SK-N-SH (cell line): ENCODE measurements at regions not wholly inside any gene's neighbourhood (a gene's known extent, or its start where the extent isn't known, plus 50 kb on each side); places are given as distances from the start of the nearest gene placed in this dataset.

Experiments used
- CTCF ChIA-PET: fragments of 300-600, 350-600 bp; formaldehyde crosslinking; extraction: SDS; loops from one replicate; lab custom pipeline; 2021; lab: Yijun Ruan, JAX
- POLR2A ChIA-PET: fragments of 350-600 bp; sonication (Branson Sonifier 250); formaldehyde crosslinking; extraction: SDS; loops from one replicate; lab custom pipeline; 2020; ENCODE audit warnings: antibody characterized with exemption, inconsistent platforms; lab: Yijun Ruan, JAX
- DNase-seq: peaks from one replicate; pipeline ENCODE4 v3.0.0; 2012
- H2AFZ ChIP-seq: fragments of 200-600 bp; sonication (generic); 2 replicates; pipeline ENCODE4 v1.8.1; 2016; ENCODE audit warnings: antibody characterized with exemption, mild to moderate bottlenecking, low read depth
- H3F3A ChIP-seq: fragments of 200-600 bp; sonication (generic); replicated peaks from 2 replicates; pipeline ENCODE3; 2016; ENCODE audit warnings: antibody characterized with exemption, mild to moderate bottlenecking; ENCODE audit not compliant: insufficient read depth
- H3K27ac ChIP-seq, 2 experiments: fragments of 200-500 bp in 1 of 2; fragments of 200-600 bp in 1 of 2; sonication (Bioruptor generic) in 1 of 2; sonication (generic), shearing (Covaris generic) in 1 of 2; 2 replicates each; pipeline versions ENCODE4 v1.5.1 to v1.6.1; 2014 to 2016; ENCODE audit warnings: low read depth in 2 of 2, inconsistent platforms in 1 of 2, low read length in 1 of 2, mild to moderate bottlenecking in 1 of 2, mixed read lengths in 1 of 2
- H3K27me3 ChIP-seq: fragments of 200-600 bp; sonication (generic), shearing (Covaris generic); 2 replicates; pipeline ENCODE4 v1.6.1; 2016; ENCODE audit warnings: mixed run types; ENCODE audit not compliant: insufficient read depth
- H3K36me3 ChIP-seq, 2 experiments: fragments of 200-500 bp in 1 of 2; fragments of 200-600 bp in 1 of 2; sonication (Bioruptor generic) in 1 of 2; sonication (generic) in 1 of 2; replicated peaks in 1 of 2; 2 replicates each; pipeline versions ENCODE3 to v1.5.1; 2014 to 2016; ENCODE audit warnings: low read length in 1 of 2, mild to moderate bottlenecking in 1 of 2; ENCODE audit not compliant: insufficient read depth in 2 of 2, control insufficient read depth in 1 of 2
- H3K4me1 ChIP-seq, 2 experiments: fragments of 200-500 bp in 1 of 2; fragments of 200-600 bp in 1 of 2; sonication (Bioruptor generic) in 1 of 2; sonication (generic), shearing (Covaris generic) in 1 of 2; 2 replicates each; pipeline versions ENCODE4 v1.5.1 to v1.6.1; 2014 to 2016; ENCODE audit warnings: low read depth in 1 of 2, low read length in 1 of 2, mixed run types in 1 of 2; ENCODE audit not compliant: insufficient read depth in 2 of 2, control insufficient read depth in 1 of 2
- H3K4me2 ChIP-seq: fragments of 200-600 bp; sonication (generic), shearing (Covaris generic); 2 replicates; pipeline ENCODE4 v1.6.1; 2017; ENCODE audit warnings: mixed run types
- H3K4me3 ChIP-seq, 2 experiments: fragments of 200-500 bp in 1 of 2; fragments of 200-600 bp in 1 of 2; sonication (Bioruptor generic) in 1 of 2; sonication (generic), shearing (Covaris generic) in 1 of 2; 2 replicates each; pipeline versions ENCODE4 v1.5.1 to v1.8.1; 2014 to 2016; ENCODE audit warnings: low read depth in 2 of 2, inconsistent platforms in 1 of 2, low read length in 1 of 2, mild to moderate bottlenecking in 1 of 2, mixed read lengths in 1 of 2, moderate library complexity in 1 of 2
- H3K79me2 ChIP-seq: fragments of 200-600 bp; sonication (generic); 2 replicates; pipeline ENCODE4 v1.8.1; 2017; ENCODE audit warnings: mild to moderate bottlenecking; ENCODE audit not compliant: insufficient read depth
- H3K9ac ChIP-seq: fragments of 200-600 bp; sonication (generic); 2 replicates; pipeline ENCODE4 v1.6.1; 2017; ENCODE audit warnings: mixed run types
- H3K9me2 ChIP-seq: fragments of 200-600 bp; sonication (generic); 2 replicates; pipeline ENCODE4 v1.6.1; 2017; ENCODE audit warnings: mixed run types
- H3K9me3 ChIP-seq: fragments of 200-600 bp; sonication (generic); 2 replicates; pipeline ENCODE4 v1.6.1; 2017; ENCODE audit warnings: mixed run types, mild to moderate bottlenecking, moderate library complexity
- H4K20me1 ChIP-seq: fragments of 200-600 bp; sonication (generic); 2 replicates; pipeline ENCODE4 v1.6.1; 2017; ENCODE audit warnings: mild to moderate bottlenecking, mixed run types; ENCODE audit not compliant: insufficient read depth
- ELF1 ChIP-seq: IDR thresholded peaks from 2 replicates; pipeline ENCODE4 v1.4.0; 2012
- EP300 ChIP-seq, 2 experiments: IDR thresholded peaks; 2 replicates each; pipeline versions ENCODE4 v1.4.0 to v1.6.1; 2012; ENCODE audit warnings: borderline replicate concordance in 1 of 2, low read depth in 1 of 2, low read length in 1 of 2
- EZH2phosphoT487 ChIP-seq: fragments of 200-600 bp; sonication (generic); IDR thresholded peaks from 2 replicates; pipeline ENCODE4 v1.6.1; 2017; ENCODE audit warnings: low read depth, mixed run types, mild to moderate bottlenecking, antibody characterized with exemption, moderate library complexity, borderline replicate concordance
- FOSL2 ChIP-seq: IDR thresholded peaks from 2 replicates; pipeline ENCODE4 v1.4.0; 2012; ENCODE audit warnings: low read depth, mild to moderate bottlenecking, moderate library complexity, borderline replicate concordance
- GATA2 ChIP-seq: sonication (generic); formaldehyde crosslinking; IDR thresholded peaks from 2 replicates; pipeline ENCODE4 v1.5.0; 2020; ENCODE audit warnings: mild to moderate bottlenecking, missing genetic modification reagents
- JUND ChIP-seq: IDR thresholded peaks from 2 replicates; pipeline ENCODE4 v1.4.0; 2012
- RAD21 ChIP-seq: IDR thresholded peaks from 2 replicates; pipeline ENCODE4 v1.6.1; 2012; ENCODE audit warnings: mild to moderate bottlenecking, low read length
- RCOR1 ChIP-seq: fragments of 150-350 bp; IDR thresholded peaks from 2 replicates; pipeline ENCODE4 v1.6.1; 2017; ENCODE audit warnings: antibody characterized with exemption, low read length
- TCF12 ChIP-seq: IDR thresholded peaks from 2 replicates; pipeline ENCODE4 v1.4.0; 2012
- TEAD4 ChIP-seq: IDR thresholded peaks from 2 replicates; pipeline ENCODE4 v1.4.0; 2012; ENCODE audit warnings: mild to moderate bottlenecking, borderline replicate concordance; ENCODE audit not compliant: insufficient read depth
- WGBS: methylation state at CpG from one replicate; pipeline ENCODE4 v1.1.6; 2017; ENCODE audit warnings: low lambda C conversion rate; 5-methylcytosine and 5-hydroxymethylcytosine counted together
- TF ChIP-seq, protein P1 (sequence below): IDR thresholded peaks from 2 replicates; pipeline ENCODE4 v1.4.0; 2012; ENCODE audit warnings: low read depth, borderline replicate concordance
- TF ChIP-seq, protein P2 (sequence below): IDR thresholded peaks from 2 replicates; pipeline ENCODE4 v1.4.0; 2012; ENCODE audit warnings: low read depth
- TF ChIP-seq, protein P3 (sequence below): IDR thresholded peaks from 2 replicates; pipeline ENCODE4 v1.6.1; 2012; ENCODE audit warnings: mild to moderate bottlenecking, low read depth, low read length, moderate library complexity

DNA sequence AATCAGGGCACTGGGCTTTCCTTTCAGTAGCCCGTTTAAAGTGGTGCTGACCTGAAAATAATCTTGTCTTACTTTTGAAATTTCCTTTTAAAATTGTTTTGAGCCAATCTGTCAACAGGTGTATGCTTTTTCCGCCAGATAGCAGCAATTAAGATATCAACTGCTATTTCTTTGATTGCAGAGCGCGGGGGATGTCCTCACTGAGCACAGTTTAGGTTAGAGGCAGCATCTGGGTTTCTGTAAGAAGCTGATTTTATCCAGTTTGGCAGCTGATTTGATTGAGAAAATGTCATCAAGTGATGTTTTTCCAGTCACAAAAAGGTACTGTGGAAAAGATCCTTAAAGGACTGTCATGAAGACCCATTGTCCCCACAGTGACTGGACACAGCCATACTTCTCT, 371.8 kb downstream of the ADAMTS20 start:
- Histone ChIP-seq H3K4me1 (peaks cover 0 to 5% of the 10 kb centered on the region in 2 experiments; a peak in 1 of 4 replicates), H3K27me3 (no peaks in the 10 kb centered on the region), H3K27ac (no peak overlapping the region), H3K36me3 (no peaks in the 10 kb centered on the region), H3K79me2 (no peaks in the 10 kb centered on the region), H4K20me1 (no peaks in the 10 kb centered on the region), H3F3A (no peaks in the 10 kb centered on the region), H3K9me2 (no peaks in the 10 kb centered on the region), H3K4me2 (no peak overlapping the region), H3K4me3 (no peak overlapping the region), H3K9ac (no peak overlapping the region), H3K9me3 (no peaks in the 10 kb centered on the region), H2AFZ (no peak overlapping the region)
- WGBS = 49% methylated on average over 4 of the region's 4 CpGs
- DNase-seq = peak; percentile 21
- CTCF ChIA-PET = interaction anchor here (1.6 kb wide), 1 partner anchor 15 kb away, joined by 5 read pairs; no protein-coding TSS in a partner anchor
- TF ChIP-seq RAD21 (no peak), RCOR1 (peak; percentile 26; the same call in 1 of the 2 replicates), EP300 (IDR thresholded peaks at IDR 0.05; ENCODE audit: borderline replicate concordance in 1 of 2, low read depth in 1 of 2, low read length in 1 of 2) (peak in 1 of 2 experiments; percentile 9; a peak in 1 of 4 replicates), GATA2 (peak; percentile 60)
- POLR2A ChIA-PET = no interaction called here

DNA sequence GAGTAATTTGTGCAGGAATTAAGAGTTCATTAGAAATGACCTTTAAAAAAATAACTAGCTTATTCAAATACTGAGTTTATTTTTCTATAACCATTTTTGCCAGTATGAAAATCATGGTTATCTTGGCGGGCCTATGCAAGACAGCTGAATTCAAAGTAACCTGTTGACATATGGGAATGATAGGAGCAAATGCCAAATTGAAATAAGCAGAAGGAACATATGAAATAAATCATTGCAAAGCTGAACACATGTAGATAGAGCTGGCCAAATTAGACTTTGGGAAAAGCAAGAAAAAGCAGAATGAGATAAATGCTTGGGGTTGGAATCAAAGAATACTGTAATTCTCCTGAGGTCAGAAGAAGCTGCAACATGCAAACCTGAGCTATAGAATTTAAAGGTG, 372.5 kb downstream of the ADAMTS20 start:
- H3K4me3 ChIP-seq = no peak overlapping the region
- WGBS = 59% methylated on average over 1 of the region's 1 CpG
- H3K4me2 ChIP-seq = no peak overlapping the region
- no peaks in the 10 kb centered on the region for H3K27me3 ChIP-seq
- no peaks in the 10 kb centered on the region for H3F3A ChIP-seq
- H4K20me1 ChIP-seq = no peaks in the 10 kb centered on the region
- POLR2A ChIA-PET = interaction anchor here (0.7 kb wide), 1 partner anchor 145 kb away, joined by 6 read pairs; no protein-coding TSS in a partner anchor
- H3K27ac ChIP-seq = no peak overlapping the region
- no peak for DNase-seq
- no peaks in the 10 kb centered on the region for H3K79me2 ChIP-seq
- H2AFZ ChIP-seq = no peak overlapping the region
- no peaks in the 10 kb centered on the region for H3K36me3 ChIP-seq
- CTCF ChIA-PET = interaction anchor here (1.6 kb wide), 1 partner anchor 14 kb away, joined by 5 read pairs; no protein-coding TSS in a partner anchor
- H3K9me2 ChIP-seq = no peaks in the 10 kb centered on the region
- peaks cover 0 to 5% of the 10 kb centered on the region in 2 experiments; a peak in 1 of 4 replicates for H3K4me1 ChIP-seq
- H3K9me3 ChIP-seq = no peaks in the 10 kb centered on the region
- H3K9ac ChIP-seq = no peak overlapping the region
- TF ChIP-seq EP300 (IDR thresholded peaks at IDR 0.05; ENCODE audit: borderline replicate concordance in 1 of 2, low read depth in 1 of 2, low read length in 1 of 2) (no peak), TCF12 (no peak)
- TF ChIP-seq, protein P1, sequence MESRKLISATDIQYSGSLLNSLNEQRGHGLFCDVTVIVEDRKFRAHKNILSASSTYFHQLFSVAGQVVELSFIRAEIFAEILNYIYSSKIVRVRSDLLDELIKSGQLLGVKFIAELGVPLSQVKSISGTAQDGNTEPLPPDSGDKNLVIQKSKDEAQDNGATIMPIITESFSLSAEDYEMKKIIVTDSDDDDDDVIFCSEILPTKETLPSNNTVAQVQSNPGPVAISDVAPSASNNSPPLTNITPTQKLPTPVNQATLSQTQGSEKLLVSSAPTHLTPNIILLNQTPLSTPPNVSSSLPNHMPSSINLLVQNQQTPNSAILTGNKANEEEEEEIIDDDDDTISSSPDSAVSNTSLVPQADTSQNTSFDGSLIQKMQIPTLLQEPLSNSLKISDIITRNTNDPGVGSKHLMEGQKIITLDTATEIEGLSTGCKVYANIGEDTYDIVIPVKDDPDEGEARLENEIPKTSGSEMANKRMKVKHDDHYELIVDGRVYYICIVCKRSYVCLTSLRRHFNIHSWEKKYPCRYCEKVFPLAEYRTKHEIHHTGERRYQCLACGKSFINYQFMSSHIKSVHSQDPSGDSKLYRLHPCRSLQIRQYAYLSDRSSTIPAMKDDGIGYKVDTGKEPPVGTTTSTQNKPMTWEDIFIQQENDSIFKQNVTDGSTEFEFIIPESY = no peak

DNA sequence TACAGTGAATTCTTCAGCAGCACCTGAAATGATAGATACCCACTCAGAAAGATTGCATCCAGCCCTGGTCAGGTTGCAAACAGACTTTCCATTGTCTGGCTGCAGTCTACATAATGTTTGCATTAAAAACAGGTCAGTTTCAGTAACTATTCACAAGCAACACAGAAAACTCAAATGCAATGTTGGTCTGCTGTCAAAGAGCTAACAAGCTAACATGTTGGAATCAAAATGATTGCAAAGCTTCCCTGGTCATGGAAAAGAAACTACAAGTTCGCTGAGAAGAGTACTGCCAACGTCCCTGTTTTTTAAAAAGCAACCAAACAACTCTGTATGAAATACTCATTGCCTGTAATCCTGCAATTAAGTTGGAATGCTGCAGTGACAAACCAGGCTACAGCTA, 374.7 kb downstream of the ADAMTS20 start:
- no peak for DNase-seq
- no peak overlapping the region for H3K4me3 ChIP-seq
- 18% methylated on average over 2 of the region's 2 CpGs for WGBS
- ChIA-PET CTCF (interaction anchor here (0.9 kb wide), 1 partner anchor 25 kb away, joined by 3 read pairs; no protein-coding TSS in a partner anchor), POLR2A (no interaction called here)
- H3K4me2 ChIP-seq = no peak overlapping the region
- no peaks in the 10 kb centered on the region for H3F3A ChIP-seq
- no peak overlapping the region for H2AFZ ChIP-seq
- no peaks in the 10 kb centered on the region for H3K9me3 ChIP-seq
- H3K9me2 ChIP-seq = no peaks in the 10 kb centered on the region
- no peaks in the 10 kb centered on the region for H4K20me1 ChIP-seq
- no peaks in the 10 kb centered on the region for H3K79me2 ChIP-seq
- H3K9ac ChIP-seq = no peak overlapping the region
- peaks cover 0 to 5% of the 10 kb centered on the region in 2 experiments; a peak in 1 of 4 replicates for H3K4me1 ChIP-seq
- no peaks in the 10 kb centered on the region for H3K27me3 ChIP-seq
- no peaks in the 10 kb centered on the region for H3K36me3 ChIP-seq
- no peak overlapping the region for H3K27ac ChIP-seq
- TF ChIP-seq TEAD4 (no peak), EZH2phosphoT487 (no peak), RCOR1 (no peak), ELF1 (no peak), JUND (no peak), FOSL2 (no peak)
- TF ChIP-seq, protein P2, sequence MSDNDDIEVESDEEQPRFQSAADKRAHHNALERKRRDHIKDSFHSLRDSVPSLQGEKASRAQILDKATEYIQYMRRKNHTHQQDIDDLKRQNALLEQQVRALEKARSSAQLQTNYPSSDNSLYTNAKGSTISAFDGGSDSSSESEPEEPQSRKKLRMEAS = no peak
- TF ChIP-seq, protein P3, sequence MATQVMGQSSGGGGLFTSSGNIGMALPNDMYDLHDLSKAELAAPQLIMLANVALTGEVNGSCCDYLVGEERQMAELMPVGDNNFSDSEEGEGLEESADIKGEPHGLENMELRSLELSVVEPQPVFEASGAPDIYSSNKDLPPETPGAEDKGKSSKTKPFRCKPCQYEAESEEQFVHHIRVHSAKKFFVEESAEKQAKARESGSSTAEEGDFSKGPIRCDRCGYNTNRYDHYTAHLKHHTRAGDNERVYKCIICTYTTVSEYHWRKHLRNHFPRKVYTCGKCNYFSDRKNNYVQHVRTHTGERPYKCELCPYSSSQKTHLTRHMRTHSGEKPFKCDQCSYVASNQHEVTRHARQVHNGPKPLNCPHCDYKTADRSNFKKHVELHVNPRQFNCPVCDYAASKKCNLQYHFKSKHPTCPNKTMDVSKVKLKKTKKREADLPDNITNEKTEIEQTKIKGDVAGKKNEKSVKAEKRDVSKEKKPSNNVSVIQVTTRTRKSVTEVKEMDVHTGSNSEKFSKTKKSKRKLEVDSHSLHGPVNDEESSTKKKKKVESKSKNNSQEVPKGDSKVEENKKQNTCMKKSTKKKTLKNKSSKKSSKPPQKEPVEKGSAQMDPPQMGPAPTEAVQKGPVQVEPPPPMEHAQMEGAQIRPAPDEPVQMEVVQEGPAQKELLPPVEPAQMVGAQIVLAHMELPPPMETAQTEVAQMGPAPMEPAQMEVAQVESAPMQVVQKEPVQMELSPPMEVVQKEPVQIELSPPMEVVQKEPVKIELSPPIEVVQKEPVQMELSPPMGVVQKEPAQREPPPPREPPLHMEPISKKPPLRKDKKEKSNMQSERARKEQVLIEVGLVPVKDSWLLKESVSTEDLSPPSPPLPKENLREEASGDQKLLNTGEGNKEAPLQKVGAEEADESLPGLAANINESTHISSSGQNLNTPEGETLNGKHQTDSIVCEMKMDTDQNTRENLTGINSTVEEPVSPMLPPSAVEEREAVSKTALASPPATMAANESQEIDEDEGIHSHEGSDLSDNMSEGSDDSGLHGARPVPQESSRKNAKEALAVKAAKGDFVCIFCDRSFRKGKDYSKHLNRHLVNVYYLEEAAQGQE = no peak
- TF ChIP-seq, protein P1 = no peak
